GM19397 (cell line): ENCODE measurements at regions not wholly inside any gene's neighbourhood (a gene's known extent, or its start where the extent isn't known, plus 50 kb on each side); places are given as distances from the start of the nearest gene placed in this dataset.
"Not testable (repeated sequence)": the region's sequence is repeated elsewhere in the genome, so short reads cannot be mapped to it uniquely, and the experiment has no call there.

Source experiments
- ATAC-seq: cut with Tn5 transposase; IDR thresholded peaks from one replicate; pipeline ENCODE4 v1.9.1; 2021; ENCODE audit warnings: mild to moderate bottlenecking, moderate library complexity; ENCODE audit not compliant: unreplicated experiment

DNA sequence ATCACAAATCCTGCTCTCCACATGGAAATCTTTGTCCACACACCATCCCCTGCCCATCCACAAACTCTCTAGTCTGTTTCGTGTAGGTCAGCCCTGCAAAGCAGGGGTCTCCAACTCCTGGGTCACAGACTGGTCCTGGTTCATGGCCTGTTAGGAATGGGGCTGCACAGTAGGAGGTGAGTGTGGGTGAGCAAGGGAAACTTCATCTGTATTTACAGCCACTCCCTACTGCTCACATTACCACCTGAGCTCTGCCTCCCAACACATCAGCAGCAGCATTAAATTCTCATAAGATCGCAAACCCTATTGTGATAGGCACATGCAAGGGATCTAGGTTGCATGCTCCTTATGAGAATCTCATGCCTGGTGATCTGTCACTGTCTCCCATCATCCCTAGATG, 242.1 kb downstream of the FGFR2 start:
- ATAC-seq, result no peak

GRCh38 chr10:121357401-121357800, 240.8 kb downstream of the FGFR2 start:
- no peak for ATAC-seq

DNA sequence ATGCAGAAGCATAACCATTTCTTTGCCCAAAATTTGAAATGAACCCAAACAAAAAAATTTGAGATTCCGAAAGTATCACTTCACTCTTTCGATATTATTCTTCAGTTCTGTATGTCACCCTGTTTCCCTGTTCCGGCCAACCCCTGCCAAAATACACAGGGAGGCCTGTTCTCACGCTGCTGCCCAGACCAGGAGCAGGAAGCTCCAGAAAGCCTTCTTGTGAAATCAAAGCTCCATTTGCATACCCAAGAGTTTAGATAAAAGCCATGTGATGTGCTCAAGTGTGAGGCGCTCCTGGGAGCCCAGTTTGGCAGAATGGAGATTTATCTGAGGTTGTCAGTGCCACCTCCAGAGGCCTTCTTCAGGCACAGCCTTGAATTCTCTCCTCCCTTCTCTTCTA, 236.2 kb downstream of the FGFR2 start:
- no peak for ATAC-seq

DNA sequence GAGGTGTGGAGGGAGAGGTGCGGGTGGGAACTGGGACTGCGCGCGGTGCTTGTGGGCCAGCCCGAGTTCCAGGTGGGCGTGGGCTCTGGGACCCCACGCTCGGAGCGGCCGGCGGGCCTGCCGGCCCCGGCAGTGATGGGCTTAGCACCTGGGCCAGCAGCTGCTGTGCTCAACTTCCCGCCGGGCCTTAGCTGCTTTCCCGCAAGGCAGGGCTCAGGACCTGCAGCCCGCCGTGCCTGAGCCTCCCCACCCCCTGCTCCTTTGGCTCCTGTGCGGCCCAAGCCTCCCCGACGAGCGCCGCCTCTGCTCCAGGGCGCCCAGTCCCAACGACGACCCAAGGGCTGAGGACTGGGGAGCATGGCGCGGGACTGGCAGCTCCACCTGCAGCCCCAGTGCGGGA, 232.7 kb downstream of the FGFR2 start:
- no peak for ATAC-seq

- ATAC-seq, result no peak
Measured at GRCh38 chr10:121368347-121369025, 229.8 kb downstream of the FGFR2 start.

DNA sequence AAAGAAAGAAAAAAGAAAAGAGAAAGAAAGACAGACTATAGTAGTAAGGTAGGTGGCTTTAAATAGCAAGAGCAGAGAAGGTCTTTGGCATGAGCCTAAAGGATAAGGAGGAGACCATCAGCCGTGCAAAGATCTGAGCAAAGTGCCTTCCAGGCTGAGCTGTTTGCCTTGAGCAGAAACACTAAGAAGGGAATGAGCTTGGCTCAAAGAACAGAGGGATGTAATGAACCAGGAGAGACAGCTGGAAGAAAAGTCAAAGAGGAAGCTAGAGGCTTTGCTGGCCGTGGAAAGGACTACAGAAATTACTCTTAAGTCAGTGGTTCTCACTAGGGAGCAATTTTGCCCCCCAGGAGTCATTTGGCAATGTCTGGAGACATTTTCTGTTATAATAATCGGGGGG, 228.6 kb downstream of the FGFR2 start:
- ATAC-seq, result no peak

DNA sequence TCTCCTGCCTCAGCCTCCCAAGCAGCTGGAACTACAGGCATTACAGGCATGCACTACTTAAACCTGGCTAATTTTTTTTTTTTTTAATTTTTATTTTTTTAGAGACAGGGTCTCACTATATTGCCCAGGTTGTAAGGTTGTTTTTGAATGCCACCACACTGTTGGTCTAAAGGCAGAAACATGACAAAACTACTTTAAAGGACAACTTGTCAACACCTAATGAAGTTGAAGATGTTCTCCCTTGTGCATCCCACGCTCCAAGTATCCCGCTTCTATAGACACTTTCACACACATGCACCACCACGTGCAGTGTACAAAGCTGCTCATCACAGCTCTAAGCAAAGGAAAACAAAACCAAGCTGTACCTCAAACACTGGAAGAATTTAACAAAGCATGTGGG, 226.4 kb downstream of the FGFR2 start:
- ATAC-seq, result no peak

DNA sequence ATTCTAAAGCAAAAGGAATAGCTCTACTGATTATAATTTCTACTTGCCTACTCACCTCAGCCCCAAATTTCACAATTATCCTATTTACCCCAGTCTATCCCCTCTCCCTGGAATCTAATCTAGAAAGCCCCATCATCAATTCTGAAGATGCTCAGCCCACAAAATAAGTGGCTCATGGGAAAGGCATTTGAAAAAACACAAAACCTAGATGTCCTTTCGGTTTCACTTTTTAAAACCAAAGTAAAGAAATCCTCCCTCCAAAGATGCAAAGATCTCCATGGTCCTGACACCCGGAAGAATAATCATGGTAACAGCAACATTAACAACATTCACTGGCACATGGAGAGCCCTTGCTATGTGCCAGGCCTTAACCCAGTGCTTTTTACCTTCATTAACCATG, 224.8 kb downstream of the FGFR2 start:
- no peak for ATAC-seq

GRCh38 chr10:121374121-121374520, 224.1 kb downstream of the FGFR2 start:
- no peak for ATAC-seq

- ATAC-seq, result no peak
Measured at GRCh38 chr10:121375172-121375571, 223.1 kb downstream of the FGFR2 start.

GRCh38 chr10:121378251-121378801, 219.9 kb downstream of the FGFR2 start:
- ATAC-seq, result no peak

GRCh38 chr10:121379013-121379412, 219.2 kb downstream of the FGFR2 start:
- ATAC-seq, result no peak

DNA sequence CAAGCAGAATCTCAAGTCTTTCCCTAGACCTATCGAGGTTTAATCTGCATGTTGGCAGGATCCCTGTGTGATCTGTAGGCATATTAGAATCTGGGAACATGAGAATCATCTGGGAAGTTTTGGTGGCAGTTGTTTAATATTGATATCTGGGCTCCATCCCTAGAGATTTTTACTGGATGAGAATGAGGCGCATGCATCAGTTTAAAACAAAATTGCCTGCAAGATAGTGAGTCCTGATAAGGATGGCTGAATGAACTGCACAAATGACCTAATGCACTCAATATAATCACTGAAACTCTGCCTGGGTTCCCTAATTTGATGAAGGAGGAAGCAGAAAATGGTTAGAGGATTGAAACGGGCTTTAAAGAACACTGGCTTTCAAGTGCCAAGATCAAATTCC, 218.0 kb downstream of the FGFR2 start:
- no peak for ATAC-seq

GRCh38 chr10:121382029-121382520, 216.2 kb downstream of the FGFR2 start:
- ATAC-seq, result not testable (repeated sequence)

- ATAC-seq, result no peak
Measured at GRCh38 chr10:121385136-121385535, 213.1 kb downstream of the FGFR2 start.

GRCh38 chr10:121392657-121393056, 205.6 kb downstream of the FGFR2 start:
- ATAC-seq, result no peak

DNA sequence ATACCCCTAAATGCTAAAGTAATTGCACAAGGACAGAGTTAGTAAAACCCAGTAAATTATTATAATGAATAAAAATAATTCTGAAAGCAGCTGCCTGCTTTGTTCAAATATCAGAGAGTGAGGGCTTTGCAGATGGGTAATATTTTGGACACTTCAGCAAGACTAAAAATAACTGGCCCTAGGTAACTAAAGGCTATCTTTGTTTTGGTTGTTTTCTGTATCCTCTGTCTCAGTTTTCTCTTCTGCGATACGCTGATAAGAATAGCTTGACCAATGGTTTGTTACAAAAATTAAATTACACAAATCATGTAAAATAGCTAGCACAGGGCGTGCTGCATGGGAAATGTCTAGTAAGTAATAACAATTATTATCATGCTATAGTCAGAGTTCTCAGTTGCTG, 204.7 kb downstream of the FGFR2 start:
- ATAC-seq, result no peak

DNA sequence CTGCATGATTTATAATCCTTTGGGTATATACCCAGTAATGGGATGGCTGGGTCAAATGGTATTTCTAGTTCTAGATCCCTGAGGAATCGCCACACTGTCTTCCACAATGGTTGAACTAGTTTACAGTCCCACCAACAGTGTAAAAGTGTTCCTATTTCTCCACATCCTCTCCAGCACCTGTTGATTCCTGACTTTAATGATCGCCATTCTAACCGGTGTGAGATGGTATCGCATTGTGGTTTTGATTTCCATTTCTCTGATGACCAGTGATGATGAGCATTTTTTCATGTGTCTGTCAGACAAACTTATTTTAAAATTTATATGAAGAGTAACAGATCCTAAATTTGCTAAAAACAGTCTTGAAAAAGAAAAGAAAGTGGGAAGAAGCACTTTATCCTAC, 197.7 kb downstream of the FGFR2 start:
- not testable (repeated sequence) for ATAC-seq

- ATAC-seq, result no peak
Measured at GRCh38 chr10:121403527-121403926, 194.7 kb downstream of the FGFR2 start.

- ATAC-seq, result no peak
Measured at GRCh38 chr10:121404611-121405010, 193.6 kb downstream of the FGFR2 start.

GRCh38 chr10:121405096-121405495, 193.1 kb downstream of the FGFR2 start:
- ATAC-seq, result no peak

- ATAC-seq, result no peak
Measured at GRCh38 chr10:121405549-121405948, 192.7 kb downstream of the FGFR2 start.

DNA sequence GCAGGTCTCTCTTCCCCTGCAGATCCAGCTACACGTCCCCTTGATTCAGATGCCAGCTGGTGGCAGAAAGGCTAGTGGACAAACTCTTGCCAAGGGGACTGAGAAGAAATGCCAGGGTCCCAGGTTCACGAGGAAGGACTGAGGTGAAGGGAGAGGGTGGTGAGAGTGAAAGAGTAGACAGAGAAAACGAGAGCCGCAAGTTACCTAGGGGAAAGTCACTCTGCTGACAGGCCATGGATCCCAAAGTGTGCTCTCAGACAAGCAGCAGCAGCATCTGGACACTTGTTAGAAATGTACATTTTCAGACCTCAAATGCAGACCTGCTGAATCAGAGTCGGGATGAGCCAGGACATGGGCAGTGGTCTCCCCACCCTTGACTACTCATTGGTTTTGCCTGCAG, 192.3 kb downstream of the FGFR2 start:
- no peak for ATAC-seq
